Activated CD4-positive, alpha-beta T cell treated with anti-CD3 and anti-CD28 coated beads, Interleukin-10, Interleukin-2, amounts not matched to agents 100 ng/mL and 50 ng/mL, durations not matched to agents 16 hours and 8 hours (primary cell): ENCODE measurements at regions not wholly inside any gene's neighbourhood (a gene's known extent, or its start where the extent isn't known, plus 50 kb on each side); places are given as distances from the start of the nearest gene placed in this dataset.

Experiments
- DNase-seq: peaks from one replicate; pipeline ENCODE4 v3.0.0-alpha.2; 2020

DNA sequence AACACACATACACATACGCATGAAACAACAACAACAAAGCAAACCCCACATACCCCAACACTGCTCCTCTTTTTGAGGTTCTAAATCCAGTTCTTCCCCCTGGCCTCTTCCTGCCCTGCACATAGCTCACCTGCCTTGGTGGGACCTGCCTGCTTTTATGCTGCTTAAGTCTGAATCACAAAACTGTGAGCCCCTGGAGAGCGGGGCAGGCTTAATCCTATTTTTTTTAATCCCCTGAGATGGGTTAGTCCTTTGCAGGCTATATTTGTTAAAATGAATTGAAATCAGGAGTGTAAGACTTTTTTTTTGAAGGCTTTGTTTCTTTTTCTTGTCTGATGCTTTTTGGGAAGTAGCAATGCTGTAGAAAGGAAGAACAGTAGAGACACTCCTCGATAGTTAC lies 84.6 kb upstream of the MAX start:
- no peak for DNase-seq

DNA sequence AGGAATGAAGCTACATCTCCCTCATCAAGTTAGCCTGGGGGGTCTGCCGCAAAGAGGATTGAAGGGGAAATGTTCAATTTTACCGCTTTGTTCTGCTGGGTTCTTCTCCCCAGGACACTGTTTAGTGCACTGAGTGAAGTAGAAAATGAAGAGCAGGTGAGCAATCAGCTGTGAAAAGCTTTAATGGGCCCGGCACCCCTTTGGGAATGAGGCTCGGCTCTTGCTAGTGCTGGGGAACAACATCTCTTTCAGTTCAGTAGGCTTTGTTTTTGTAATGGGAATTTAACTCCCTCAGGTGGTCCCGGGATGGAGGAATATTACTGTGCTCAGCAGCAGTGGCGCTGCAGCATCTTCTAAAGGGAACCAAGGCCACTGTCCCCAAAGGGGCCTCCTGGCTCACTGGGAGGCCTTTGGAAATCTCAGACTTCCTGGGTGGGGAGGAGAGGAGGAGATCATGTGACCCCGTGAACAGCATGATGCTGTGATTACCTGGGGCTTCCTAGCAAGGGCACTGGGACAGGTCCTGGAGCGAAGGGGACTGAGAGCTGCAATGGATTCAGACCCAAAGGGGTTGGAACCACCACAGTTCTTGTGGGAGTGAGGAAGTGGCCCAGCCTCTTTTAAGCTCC lies 85.2 kb upstream of the MAX start:
- no peak for DNase-seq

DNA sequence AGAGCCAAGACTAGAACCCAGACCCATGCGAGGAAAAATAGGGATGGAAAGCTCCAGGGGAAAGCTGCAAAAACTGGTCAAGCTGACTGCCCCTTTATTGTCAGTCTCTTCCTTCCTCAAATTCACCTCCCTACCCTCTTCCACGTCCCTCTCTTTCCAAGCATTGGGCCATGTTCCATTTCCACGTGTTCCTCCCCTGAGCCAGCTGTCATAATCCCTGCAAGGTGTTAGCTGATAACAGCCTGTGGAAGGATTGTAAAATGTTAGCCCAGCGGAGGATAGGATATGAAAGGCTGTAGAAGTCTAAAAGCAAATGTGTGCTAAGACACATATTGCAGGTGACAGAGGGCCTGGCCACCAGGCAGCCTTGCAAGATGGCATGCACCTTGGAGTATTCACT lies 88.0 kb upstream of the MAX start:
- DNase-seq = no peak

DNA sequence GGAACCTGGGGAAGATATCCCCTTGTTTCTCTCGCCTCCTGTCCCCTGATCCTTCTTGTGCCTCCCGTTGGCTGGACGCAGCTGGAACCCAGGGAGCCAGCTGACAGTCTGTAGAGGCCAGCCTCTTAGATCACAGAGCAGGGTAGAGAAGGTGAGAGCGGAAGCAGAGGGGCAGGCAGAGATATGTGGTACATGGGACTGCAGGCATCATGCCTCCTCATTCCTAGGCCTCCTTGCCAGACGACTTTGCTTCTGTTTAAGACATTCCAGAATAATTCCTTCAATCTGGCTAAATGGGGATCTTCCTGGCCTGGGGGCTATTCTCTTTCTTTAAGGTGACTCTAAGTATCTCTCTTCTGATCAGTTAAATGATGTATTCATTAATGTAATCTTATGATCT lies 89.4 kb upstream of the MAX start:
- no peak for DNase-seq

DNA sequence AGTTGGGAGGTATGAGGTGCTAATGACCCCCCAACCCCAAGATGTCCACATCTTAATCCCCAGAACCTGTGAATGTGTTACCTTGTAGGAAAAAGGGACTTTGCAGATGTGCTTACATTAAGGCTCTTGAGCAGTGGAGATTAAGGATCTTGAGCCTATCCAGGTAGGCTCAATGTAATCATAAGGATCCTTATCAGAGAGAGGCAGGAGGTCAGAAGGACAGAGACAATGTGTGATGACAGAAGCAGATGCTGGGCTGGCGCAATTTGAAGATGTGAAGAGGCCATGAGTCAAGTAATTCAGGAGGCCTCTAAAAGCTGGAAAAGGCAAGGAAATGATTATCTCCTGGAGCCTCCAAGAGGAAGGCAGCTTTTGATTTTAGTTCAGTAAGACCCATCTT lies 90.4 kb upstream of the MAX start:
- DNase-seq = no peak

DNA sequence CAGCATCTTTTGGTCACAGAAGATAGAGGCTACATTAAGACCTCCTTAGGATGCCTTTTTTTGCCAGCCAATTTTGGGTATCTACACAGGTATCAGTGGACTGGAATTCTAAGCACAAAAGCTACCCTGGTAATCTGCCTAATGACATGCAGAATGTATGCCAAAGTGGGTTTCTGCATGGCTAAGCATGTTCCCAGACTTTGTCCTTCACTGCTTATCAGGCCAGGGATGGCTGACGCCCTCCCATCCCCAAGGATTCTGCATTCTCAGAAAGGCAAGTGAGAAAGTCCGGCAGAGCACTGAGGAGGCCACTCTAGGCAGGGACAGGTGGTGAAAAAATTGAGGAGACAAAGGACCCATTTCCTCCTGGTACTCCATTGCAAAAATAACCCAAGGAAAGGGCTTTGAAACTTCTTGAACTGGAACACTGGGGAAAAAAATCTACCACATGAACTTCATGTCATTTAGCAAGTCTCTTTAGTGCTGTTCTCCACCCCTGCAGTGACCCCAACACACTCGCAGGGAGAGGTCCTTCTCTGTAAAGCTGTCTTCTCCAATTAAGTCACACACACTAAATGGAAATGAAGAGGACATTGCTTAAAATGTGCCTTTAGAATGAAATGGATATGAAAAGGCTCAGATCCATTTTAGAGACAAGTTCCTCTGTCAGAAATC lies 91.7 kb upstream of the MAX start:
- DNase-seq = no peak

DNA sequence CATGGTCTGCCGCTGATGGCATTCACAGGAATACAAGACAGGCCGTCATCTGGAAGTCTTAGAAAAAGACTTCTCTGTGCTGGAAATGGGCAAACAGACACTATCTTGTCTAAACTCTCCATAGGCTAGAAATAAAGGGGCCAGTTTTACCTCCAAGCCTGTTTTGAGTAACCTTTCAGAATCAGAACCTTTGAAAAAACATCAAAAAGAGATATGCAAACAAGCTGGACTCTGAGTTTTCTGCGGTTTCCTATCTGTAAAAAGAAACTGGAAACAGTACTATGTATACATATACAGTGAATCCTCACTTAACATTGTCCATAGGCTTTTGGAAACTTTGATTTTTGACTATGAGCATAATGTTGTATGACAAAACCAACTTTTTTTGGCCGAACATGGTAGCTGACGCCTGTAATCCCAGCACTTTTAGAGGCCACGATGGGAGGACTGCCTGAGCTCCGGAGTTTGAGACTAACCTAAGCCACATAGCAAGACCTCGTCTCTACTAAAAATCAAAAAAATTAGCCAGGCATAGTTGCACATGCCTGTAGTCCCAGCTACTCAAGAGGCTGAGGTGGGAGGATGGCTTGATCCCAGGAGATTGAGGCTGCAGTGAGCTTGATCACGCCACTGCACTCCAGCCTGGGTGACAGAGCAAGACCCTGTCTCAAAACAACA lies 92.9 kb upstream of the MAX start:
- DNase-seq = peak; percentile 34

DNA sequence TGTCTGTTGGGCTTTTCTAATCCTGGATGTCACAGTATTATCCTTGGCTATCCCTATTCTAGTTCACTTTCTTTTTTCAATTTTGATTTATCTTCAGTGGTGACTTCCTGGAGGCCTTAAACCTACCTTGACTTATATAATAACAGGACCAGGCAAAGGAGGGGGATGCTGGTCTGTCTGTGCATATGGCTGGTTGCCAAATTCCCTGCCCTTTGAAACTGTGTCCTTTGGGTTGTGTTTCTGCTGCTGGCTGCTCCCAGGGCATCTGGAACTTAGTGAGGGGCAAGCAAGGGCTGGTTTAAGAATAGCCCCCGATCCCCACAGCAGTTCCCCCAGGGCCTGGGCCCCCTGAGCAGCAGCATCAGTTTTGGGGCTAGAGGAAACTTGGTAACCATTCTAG lies 96.0 kb upstream of the MAX start:
- DNase-seq = no peak

DNA sequence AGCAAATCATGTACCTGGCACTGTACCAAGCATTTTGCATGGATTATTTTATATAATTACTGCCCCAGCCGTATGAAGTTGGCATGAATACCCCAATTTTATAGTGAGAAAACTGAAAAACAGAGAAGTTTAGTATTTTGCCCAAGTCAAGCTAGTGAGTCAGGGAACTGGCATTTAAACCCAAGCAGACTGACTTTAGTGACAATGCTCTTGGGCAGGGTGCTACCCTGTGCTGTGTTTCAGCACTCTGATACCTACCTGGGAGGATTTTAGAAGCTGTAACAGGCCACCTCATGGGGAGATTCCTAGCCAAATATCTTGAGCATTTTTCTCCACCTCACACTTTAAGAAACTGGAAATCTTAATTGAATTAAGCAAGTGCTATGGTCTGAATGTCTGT lies 98.1 kb upstream of the MAX start:
- no peak for DNase-seq

DNA sequence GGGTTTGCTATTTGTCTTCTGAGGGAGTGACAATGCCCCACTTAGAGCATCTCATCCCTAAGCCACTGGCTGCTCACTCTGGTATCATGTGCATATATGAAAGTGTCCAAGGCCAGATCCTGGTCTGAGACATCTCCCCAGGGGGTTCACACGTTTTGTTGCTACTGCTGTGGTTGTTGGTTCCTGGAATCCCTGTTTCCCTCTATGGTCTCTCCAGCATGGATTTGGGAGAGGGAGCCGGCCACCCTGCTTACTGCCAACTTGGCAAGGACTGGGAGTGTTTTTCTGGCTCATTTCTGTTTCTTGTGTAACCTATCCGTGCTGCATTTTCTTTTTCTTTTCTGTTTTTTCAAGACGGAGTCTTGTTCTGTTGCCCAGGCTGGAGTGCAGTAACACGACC lies 101.3 kb upstream of the MAX start:
- no peak for DNase-seq

DNA sequence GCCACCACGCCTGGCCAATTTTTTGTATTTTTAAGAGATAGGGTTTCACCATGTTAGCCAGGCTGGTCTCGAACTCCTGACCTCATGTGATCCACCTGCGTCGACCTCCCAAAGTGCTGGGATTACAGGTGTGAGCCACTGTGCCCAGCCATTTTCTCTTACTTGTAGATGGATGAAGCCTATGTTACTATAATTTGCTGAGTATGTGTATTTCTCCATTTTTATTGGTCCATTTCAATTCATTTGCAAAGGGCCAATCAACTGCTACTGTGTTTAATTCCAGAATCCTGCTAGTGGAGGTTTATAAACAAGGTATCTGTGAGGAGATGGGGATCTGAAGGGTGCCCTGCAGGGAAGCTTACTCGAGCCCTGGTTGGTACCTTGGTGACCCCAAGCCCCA lies 101.7 kb upstream of the MAX start:
- no peak for DNase-seq

DNA sequence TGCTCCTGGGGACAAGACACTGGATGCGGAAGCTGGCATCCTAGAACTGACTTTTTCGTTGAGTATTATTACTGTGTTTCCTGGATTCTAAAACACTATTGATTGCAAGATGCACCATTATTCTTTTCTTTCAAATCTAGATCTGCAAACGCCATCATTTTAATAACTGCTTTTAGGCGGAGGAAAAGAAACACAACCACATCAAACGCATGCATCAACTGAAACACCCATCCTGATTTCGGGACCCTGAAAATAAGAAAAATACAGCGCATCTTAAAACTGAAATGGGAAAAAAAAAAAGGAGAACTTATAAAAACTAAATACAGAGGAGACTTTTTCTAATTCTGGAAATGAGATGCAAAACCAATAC lies 103.7 kb upstream of the MAX start:
- no peak for DNase-seq

DNA sequence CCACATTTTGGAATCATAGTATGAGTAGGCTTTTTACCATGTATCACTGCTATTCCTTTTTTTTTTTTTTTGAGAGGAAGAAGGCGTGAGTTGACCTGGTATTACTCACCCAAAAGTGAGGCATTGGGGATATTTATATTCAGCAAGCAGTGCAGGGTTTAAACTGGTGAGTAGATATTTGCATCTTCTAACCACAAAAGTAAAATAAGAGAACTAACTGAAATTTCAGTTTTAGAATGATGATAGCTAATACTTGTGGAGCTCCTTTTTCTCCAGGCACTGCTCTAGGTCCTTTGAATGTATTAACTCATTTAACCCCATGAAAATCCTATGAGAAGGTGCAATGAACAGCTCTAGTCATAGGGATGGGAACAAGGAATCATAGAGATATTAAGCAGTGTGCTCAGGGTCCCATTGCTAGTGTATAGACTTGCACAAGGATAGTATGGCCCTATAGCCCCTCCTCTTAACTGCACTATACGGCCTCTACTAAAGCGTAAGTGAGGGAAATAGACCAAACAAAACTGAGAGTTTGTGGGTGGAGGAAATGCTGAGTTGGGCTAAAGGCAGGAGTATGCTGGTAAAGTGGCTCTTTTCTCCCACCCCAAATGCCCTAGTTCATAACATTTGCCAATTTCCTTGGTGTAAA lies 104.3 kb upstream of the MAX start:
- peak; percentile 92 for DNase-seq

DNA sequence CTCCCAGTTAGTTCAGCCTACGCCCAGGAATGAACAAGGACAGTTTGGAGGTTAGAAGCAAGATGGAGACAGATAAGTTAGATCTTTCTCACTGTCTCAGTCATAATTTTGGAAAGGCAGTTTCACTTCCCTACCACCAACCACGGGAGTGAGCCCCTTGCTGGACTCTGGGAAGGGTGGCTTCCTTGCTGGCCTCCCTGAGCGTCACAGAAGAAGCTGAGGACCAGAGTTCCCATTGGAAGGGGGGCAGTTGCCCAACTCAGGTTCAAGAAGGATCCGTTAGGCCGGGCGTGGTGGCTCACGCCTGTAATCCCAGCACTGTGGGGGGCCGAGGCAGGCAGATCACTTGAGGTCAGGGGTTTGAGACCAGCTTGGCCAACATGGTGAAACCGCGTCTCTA lies 106.2 kb upstream of the MAX start:
- no peak for DNase-seq

DNA sequence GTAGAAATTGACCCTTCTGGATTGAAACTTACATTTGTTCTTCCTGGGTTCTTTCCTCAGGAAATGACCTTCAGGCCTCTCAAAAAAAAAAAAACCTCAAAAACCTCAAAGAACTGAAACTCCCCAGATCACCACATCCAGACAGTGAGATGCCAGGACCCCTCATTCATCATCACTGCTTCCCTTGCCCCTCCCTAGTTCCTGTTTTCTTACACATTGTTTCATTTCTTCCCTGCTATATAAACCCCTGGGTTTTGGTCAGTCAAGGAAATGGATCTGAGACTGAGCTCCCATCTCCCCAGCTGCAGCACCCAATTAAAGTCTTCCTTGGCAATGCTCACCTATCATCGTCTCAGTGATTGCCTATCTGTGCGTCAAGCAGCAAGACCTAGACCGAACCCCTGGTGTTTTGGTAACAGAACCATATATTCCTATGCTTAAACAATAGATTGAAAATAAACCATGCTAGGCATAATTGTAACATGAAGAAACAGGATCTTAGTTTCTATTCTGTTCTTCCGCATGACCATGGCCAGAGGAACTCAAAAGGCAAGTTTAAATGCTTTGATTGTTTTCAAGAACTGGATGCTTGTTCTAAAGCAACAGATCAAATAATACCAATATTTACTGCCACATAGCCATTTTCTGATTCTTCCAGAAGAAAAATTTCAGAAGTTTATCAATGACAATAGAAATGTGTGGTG lies 108.0 kb upstream of the MAX start:
- peak; percentile 85 for DNase-seq

DNA sequence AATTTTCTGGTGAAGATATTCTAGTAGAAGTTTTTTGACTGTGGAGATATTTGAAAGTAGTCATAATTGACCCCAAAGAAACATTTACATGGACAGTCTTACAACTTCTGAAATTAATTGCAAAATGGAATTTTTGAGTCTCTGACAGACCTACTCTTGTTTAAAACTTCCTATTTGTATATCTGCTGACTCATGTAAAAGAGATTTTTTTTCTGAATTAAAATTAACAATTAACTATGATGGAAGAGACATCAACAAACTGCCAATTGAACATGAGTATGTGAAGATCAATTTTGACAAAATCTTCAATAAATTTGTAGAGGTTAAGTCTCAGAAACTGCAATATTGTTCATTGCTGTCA lies 108.5 kb upstream of the MAX start:
- no peak for DNase-seq

DNA sequence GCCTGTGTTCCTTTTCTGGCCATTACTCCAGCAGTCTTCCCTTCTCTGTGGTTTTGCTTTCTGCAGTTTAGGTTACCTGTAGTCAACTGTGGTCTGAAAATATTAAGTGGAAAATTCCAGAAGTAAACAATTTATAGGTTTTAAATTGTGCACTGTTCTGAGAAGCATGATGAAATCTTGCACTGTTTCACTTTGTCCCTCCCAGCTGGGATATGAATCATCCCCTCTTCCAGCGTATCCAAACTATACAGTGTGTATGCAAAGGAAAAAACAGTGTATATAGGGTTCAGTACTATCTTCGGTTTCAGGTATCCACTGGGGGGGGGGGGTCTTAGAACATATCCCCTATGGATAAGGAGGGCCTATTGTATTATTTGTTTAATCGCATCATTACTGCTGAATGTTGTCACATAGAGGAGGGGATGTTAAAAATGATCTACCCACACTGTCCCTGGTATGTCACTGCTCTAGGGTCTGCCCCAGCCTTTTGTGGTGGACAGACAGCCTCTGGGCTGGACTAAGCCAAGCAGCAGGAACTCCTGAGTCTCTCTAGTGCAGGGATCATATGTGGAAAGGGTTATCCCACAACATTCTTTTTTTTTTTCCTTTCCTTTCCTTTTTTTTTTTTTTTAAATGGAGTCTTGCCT lies 109.1 kb upstream of the MAX start:
- peak; percentile 60 for DNase-seq

DNA sequence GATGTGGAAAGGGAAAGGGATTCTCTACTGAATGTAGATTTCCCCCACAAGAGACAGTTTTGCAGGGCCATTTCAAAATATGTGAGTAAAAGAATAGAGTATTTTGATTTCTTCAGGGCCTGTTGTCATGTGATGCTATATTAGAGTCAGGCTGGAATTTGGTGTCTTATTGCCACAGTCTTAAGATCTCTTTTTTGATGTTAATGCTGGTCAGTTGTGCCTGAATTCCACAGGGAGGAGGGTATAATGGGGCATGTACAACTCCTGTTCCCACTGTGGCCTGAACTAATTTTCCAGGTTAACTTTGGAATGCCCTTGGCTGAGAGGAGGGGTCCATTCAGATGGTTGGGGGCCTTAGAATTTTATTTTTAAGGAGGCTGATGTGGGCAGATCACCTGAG lies 111.0 kb upstream of the MAX start:
- DNase-seq = no peak

DNA sequence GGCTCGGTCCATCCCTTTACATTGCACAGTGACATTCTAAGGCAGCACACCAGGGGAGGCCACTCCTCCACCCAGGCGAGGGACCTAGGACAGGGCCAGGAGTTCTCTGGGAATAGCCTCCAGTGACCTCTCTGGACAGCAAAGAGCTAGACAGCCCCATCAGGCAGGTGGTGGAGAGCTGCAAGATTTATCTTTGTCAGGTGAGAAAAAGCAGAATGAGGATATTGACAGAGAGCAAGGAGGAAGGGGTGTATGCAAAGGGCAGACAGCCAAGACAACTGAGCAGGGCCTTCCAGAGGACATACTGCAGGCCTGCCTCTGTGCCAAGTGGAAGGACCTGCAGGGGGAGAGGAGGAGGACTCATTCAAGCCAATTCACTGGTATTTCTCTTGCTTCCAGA lies 112.4 kb upstream of the MAX start:
- DNase-seq = no peak

DNA sequence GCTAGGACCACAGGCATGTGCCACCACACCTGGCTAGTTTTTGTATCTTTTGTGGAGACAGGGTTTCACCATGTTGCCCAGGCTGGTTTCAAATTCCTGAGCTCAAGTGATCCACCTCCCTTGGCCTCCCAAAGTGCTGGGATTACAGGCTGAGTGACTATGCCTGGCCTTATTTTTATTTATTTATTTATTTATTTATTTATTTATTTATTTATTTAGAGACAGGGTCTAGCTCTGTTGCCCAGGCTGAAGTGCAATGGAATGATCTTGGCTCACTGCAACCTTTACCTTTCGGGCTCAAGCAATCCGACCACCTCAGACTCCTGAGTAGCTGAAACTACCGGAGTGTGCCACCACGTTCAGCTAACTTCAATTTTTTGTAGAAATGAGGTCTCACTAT lies 117.0 kb upstream of the MAX start:
- DNase-seq = no peak

DNA sequence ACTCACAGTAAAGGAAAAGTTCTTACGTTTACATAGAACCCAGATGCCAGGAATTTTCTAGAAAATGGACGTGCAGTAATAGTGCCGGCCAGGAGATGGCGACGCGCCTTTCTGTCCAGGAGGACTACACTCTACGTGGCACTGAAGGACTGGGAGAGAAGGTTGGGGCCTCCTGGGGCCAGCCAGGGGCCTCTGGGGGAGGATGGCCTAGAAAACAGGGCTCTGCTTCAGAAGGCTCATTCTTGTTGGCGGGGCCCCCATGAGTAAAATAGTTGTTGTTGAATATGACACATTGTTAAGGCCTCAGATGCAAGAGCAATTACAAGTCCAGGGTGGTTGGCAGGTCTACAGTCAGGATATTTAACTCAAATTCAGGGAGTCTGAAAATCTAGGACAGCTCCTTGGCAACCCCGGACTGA lies 120.1 kb upstream of the MAX start:
- peak; percentile 76 for DNase-seq

DNA sequence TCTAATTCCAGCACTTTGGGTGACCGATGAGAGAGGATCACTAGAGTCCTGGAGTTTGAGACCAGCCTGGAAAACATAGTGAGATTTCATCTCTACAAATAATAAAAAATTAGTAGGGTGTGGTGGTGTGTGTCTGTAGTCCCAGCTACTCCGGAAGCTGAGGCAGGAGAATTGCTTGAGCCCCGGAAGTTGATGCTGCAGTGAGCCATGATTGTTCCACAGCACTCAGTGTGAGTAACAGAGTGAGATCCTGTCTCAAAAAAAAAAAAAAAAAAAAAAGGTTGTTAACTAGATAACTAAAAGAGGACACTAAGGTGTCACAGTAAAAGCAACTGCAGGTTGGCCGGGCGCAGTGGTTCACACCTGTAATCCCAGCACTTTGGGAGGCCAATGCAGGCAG lies 121.3 kb upstream of the MAX start:
- DNase-seq = peak; percentile 35

DNA sequence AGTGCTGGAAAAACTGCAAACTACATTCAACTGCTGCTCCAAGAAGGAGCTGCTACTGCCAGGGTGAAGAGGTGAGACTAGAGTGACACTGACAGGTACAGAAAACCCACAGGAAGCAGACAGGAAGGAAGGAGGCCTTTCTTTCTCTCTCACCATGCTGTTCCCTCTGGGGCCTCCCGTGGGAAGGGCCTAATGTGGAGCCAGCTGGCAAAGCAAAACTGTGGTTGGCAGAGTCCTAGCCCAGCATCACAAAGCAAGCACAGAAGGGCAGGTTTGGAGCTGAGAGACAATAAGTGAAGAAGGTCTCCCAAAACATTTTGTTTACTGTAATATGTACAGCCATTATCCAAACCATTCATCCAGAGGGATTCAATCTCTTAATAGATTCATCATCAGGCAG lies 122.5 kb upstream of the MAX start:
- peak; percentile 60 for DNase-seq
